Ishikawa (cell line): ENCODE measurements at regions not wholly inside any gene's neighbourhood (a gene's known extent, or its start where the extent isn't known, plus 50 kb on each side); places are given as distances from the start of the nearest gene placed in this dataset.

Source experiments
- CEBPB ChIP-seq: IDR thresholded peaks from 2 replicates; pipeline ENCODE4 v1.6.1; 2012
- CREB1 ChIP-seq: IDR thresholded peaks from 2 replicates; pipeline ENCODE4 v1.6.1; 2012; ENCODE audit warnings: low read depth
- EP300 ChIP-seq: IDR thresholded peaks from 2 replicates; pipeline ENCODE4 v1.6.1; 2012; ENCODE audit warnings: borderline replicate concordance
- FOXM1 ChIP-seq: IDR thresholded peaks from 2 replicates; pipeline ENCODE4 v1.6.1; 2012; ENCODE audit warnings: low read depth, borderline replicate concordance
- RAD21 ChIP-seq: IDR thresholded peaks from 2 replicates; pipeline ENCODE4 v1.6.1; 2012; ENCODE audit warnings: low read depth
- TCF12 ChIP-seq: IDR thresholded peaks from 2 replicates; pipeline ENCODE4 v1.6.1; 2012; ENCODE audit warnings: low read depth
- TF ChIP-seq, protein P1 (sequence below): IDR thresholded peaks from 2 replicates; pipeline ENCODE4 v1.6.1; 2012; ENCODE audit warnings: low read depth, mild to moderate bottlenecking
- TF ChIP-seq, protein P2 (sequence below): IDR thresholded peaks from 2 replicates; pipeline ENCODE4 v1.6.1; 2012
- TF ChIP-seq, protein P3 (sequence below): IDR thresholded peaks from 2 replicates; pipeline ENCODE4 v1.6.1; 2012

GRCh38 chr3:182233405-182233804 is 521.7 kb downstream of the SOX2 start:
- TF ChIP-seq FOXM1 (no peak), EP300 (no peak), TCF12 (no peak), CREB1 (no peak), CEBPB (no peak), RAD21 (no peak)
- TF ChIP-seq, protein P1, sequence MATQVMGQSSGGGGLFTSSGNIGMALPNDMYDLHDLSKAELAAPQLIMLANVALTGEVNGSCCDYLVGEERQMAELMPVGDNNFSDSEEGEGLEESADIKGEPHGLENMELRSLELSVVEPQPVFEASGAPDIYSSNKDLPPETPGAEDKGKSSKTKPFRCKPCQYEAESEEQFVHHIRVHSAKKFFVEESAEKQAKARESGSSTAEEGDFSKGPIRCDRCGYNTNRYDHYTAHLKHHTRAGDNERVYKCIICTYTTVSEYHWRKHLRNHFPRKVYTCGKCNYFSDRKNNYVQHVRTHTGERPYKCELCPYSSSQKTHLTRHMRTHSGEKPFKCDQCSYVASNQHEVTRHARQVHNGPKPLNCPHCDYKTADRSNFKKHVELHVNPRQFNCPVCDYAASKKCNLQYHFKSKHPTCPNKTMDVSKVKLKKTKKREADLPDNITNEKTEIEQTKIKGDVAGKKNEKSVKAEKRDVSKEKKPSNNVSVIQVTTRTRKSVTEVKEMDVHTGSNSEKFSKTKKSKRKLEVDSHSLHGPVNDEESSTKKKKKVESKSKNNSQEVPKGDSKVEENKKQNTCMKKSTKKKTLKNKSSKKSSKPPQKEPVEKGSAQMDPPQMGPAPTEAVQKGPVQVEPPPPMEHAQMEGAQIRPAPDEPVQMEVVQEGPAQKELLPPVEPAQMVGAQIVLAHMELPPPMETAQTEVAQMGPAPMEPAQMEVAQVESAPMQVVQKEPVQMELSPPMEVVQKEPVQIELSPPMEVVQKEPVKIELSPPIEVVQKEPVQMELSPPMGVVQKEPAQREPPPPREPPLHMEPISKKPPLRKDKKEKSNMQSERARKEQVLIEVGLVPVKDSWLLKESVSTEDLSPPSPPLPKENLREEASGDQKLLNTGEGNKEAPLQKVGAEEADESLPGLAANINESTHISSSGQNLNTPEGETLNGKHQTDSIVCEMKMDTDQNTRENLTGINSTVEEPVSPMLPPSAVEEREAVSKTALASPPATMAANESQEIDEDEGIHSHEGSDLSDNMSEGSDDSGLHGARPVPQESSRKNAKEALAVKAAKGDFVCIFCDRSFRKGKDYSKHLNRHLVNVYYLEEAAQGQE: no peak
- TF ChIP-seq, protein P2, sequence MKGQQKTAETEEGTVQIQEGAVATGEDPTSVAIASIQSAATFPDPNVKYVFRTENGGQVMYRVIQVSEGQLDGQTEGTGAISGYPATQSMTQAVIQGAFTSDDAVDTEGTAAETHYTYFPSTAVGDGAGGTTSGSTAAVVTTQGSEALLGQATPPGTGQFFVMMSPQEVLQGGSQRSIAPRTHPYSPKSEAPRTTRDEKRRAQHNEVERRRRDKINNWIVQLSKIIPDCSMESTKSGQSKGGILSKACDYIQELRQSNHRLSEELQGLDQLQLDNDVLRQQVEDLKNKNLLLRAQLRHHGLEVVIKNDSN: no peak
- TF ChIP-seq, protein P3, sequence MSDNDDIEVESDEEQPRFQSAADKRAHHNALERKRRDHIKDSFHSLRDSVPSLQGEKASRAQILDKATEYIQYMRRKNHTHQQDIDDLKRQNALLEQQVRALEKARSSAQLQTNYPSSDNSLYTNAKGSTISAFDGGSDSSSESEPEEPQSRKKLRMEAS: no peak
